ENCODE measurements at regions not wholly inside any gene's neighbourhood (a gene's known extent, or its start where the extent isn't known, plus 50 kb on each side); places are given as distances from the start of the nearest gene placed in this dataset.

DNA sequence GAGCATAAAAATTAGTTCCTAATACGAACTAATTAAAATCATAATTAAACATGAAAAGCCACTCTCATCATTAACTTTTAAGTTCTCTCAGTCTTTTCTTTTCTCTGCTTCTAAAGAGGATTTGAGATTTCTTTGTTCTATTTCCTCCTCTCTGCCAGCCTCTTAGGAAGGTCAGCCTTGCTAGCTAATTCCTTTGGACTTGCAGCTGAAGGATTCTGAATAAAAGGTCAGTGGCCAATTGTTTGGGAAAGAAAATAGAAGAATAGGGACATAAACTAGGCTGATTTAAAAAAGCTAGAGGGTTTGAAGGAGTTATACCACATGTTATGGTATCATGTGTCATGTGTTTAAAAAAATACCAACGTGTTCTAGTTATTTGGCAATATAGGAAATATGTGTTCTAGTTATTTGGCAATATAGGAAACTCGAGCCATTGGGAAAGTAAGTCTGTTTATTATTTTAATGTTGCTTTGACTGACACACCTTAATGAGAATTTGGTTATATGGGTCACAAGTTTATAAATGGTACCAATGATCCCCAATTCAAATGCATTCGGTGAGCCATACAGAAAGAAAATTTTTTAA is 1668.7 kb upstream of the PCDH7 start:
- Histone ChIP-seq H3K27ac (ENCODE audit: low read depth in 2 of 2, low read length in 1 of 2) (no peak overlapping the region), H2AFZ (ENCODE audit: low read depth) (no peak overlapping the region), H3K9me2 (no peaks in the 10 kb centered on the region), H3K79me2 (ENCODE audit: insufficient read depth) (no peaks in the 10 kb centered on the region), H3K9me3 (no peaks in the 10 kb centered on the region), H3K27me3 (ENCODE audit: insufficient read depth) (no peaks in the 10 kb centered on the region), H3K36me3 (replicated peaks in 1 of 2; ENCODE audit: control insufficient read depth in 1 of 2, insufficient read depth in 2 of 2, low read length in 1 of 2) (no peaks in the 10 kb centered on the region), H3K4me3 (ENCODE audit: low read depth in 2 of 2, low read length in 1 of 2) (no peak overlapping the region), H4K20me1 (ENCODE audit: insufficient read depth) (no peaks in the 10 kb centered on the region), H3K4me1 (ENCODE audit: control insufficient read depth in 1 of 2, insufficient read depth in 2 of 2, low read depth in 1 of 2, low read length in 1 of 2) (no peaks in the 10 kb centered on the region; a peak in 1 of 4 replicates), H3K9ac (no peak overlapping the region), H3F3A (replicated peaks; ENCODE audit: insufficient read depth) (no peaks in the 10 kb centered on the region), H3K4me2 (no peak overlapping the region)
- ChIA-PET POLR2A (no interaction called here), CTCF (no interaction called here)
- no peak for TF ChIP-seq MXI1 (IDR thresholded peaks at IDR 0.05; ENCODE audit: low read depth, low read length)
- 1% methylated on average over 4 of the region's 4 CpGs for WGBS (ENCODE audit: low lambda C conversion rate)
- DNase-seq, result no peak

DNA sequence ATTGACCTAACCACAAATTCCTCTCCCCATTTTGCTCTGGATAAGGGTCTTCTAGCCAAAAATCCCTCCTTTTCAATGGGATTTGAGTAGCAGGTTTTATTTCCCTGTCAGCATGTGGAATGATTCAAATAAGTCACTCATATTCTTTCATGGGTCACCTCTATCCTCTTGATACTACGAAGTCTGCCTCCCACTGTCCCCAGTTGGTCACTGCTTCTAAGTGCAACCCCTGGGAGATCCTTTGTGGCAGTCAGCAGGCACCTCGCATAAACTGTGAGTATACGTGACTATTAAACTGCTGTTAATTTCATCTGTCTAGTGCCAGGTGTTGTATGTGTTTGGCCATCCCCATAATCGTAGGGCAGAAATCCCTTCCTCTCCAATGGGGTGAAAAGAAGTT is 1667.9 kb upstream of the PCDH7 start:
- CTCF ChIA-PET, result no interaction called here
- Histone ChIP-seq H3K79me2 (ENCODE audit: insufficient read depth) (no peaks in the 10 kb centered on the region), H3K36me3 (replicated peaks in 1 of 2; ENCODE audit: control insufficient read depth in 1 of 2, insufficient read depth in 2 of 2, low read length in 1 of 2) (no peaks in the 10 kb centered on the region), H3K4me1 (ENCODE audit: control insufficient read depth in 1 of 2, insufficient read depth in 2 of 2, low read depth in 1 of 2, low read length in 1 of 2) (no peaks in the 10 kb centered on the region; a peak in 1 of 4 replicates), H3F3A (replicated peaks; ENCODE audit: insufficient read depth) (no peaks in the 10 kb centered on the region), H3K9ac (no peak overlapping the region), H2AFZ (ENCODE audit: low read depth) (no peak overlapping the region), H3K4me3 (ENCODE audit: low read depth in 2 of 2, low read length in 1 of 2) (no peak overlapping the region), H3K9me2 (no peaks in the 10 kb centered on the region), H3K4me2 (no peak overlapping the region), H3K27me3 (ENCODE audit: insufficient read depth) (no peaks in the 10 kb centered on the region), H3K9me3 (no peaks in the 10 kb centered on the region), H3K27ac (ENCODE audit: low read depth in 2 of 2, low read length in 1 of 2) (no peak overlapping the region), H4K20me1 (ENCODE audit: insufficient read depth) (no peaks in the 10 kb centered on the region)
- TF ChIP-seq, protein P1, sequence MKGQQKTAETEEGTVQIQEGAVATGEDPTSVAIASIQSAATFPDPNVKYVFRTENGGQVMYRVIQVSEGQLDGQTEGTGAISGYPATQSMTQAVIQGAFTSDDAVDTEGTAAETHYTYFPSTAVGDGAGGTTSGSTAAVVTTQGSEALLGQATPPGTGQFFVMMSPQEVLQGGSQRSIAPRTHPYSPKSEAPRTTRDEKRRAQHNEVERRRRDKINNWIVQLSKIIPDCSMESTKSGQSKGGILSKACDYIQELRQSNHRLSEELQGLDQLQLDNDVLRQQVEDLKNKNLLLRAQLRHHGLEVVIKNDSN (IDR thresholded peaks at IDR 0.05; ENCODE audit: borderline replicate concordance, low read depth), result no peak
- TF ChIP-seq EZH2phosphoT487 (IDR thresholded peaks at IDR 0.05; ENCODE audit: borderline replicate concordance, low read depth) (no peak), MXI1 (IDR thresholded peaks at IDR 0.05; ENCODE audit: low read depth, low read length) (no peak), POLR2AphosphoS5 (IDR thresholded peaks at IDR 0.05; ENCODE audit: low read depth, low read length) (no peak), TAF1 (IDR thresholded peaks at IDR 0.05; ENCODE audit: borderline replicate concordance, low read depth, low read length) (no peak), GABPA (IDR thresholded peaks at IDR 0.05; ENCODE audit: low read depth) (no peak), FOXJ3 (CRISPR knock-in tag; IDR thresholded peaks at IDR 0.05) (no peak), GATA2 (CRISPR knock-in tag; IDR thresholded peaks at IDR 0.05) (no peak), NRF1 (IDR thresholded peaks at IDR 0.05; ENCODE audit: low read depth, low read length) (no peak), RXRA (IDR thresholded peaks at IDR 0.05; ENCODE audit: borderline replicate concordance, low read depth) (no peak)
- TF ChIP-seq, protein P2, sequence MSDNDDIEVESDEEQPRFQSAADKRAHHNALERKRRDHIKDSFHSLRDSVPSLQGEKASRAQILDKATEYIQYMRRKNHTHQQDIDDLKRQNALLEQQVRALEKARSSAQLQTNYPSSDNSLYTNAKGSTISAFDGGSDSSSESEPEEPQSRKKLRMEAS (IDR thresholded peaks at IDR 0.05; ENCODE audit: low read depth), result no peak
- TF ChIP-seq, protein P3, sequence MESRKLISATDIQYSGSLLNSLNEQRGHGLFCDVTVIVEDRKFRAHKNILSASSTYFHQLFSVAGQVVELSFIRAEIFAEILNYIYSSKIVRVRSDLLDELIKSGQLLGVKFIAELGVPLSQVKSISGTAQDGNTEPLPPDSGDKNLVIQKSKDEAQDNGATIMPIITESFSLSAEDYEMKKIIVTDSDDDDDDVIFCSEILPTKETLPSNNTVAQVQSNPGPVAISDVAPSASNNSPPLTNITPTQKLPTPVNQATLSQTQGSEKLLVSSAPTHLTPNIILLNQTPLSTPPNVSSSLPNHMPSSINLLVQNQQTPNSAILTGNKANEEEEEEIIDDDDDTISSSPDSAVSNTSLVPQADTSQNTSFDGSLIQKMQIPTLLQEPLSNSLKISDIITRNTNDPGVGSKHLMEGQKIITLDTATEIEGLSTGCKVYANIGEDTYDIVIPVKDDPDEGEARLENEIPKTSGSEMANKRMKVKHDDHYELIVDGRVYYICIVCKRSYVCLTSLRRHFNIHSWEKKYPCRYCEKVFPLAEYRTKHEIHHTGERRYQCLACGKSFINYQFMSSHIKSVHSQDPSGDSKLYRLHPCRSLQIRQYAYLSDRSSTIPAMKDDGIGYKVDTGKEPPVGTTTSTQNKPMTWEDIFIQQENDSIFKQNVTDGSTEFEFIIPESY (IDR thresholded peaks at IDR 0.05; ENCODE audit: borderline replicate concordance, low read depth), result no peak
- TF ChIP-seq, protein P4, sequence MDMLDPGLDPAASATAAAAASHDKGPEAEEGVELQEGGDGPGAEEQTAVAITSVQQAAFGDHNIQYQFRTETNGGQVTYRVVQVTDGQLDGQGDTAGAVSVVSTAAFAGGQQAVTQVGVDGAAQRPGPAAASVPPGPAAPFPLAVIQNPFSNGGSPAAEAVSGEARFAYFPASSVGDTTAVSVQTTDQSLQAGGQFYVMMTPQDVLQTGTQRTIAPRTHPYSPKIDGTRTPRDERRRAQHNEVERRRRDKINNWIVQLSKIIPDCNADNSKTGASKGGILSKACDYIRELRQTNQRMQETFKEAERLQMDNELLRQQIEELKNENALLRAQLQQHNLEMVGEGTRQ (IDR thresholded peaks at IDR 0.05; ENCODE audit: borderline replicate concordance, low read depth, low read length), result no peak
- TF ChIP-seq, protein P5, sequence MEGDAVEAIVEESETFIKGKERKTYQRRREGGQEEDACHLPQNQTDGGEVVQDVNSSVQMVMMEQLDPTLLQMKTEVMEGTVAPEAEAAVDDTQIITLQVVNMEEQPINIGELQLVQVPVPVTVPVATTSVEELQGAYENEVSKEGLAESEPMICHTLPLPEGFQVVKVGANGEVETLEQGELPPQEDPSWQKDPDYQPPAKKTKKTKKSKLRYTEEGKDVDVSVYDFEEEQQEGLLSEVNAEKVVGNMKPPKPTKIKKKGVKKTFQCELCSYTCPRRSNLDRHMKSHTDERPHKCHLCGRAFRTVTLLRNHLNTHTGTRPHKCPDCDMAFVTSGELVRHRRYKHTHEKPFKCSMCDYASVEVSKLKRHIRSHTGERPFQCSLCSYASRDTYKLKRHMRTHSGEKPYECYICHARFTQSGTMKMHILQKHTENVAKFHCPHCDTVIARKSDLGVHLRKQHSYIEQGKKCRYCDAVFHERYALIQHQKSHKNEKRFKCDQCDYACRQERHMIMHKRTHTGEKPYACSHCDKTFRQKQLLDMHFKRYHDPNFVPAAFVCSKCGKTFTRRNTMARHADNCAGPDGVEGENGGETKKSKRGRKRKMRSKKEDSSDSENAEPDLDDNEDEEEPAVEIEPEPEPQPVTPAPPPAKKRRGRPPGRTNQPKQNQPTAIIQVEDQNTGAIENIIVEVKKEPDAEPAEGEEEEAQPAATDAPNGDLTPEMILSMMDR (IDR thresholded peaks at IDR 0.05), result no peak
- POLR2A ChIA-PET, result no interaction called here
- no peak for DNase-seq
- WGBS (ENCODE audit: low lambda C conversion rate), result 16% methylated on average over 4 of the region's 4 CpGs

Data from SK-N-SH (cell line).